Kidney epithelial cell (primary cell): ENCODE measurements at regions not wholly inside any gene's neighbourhood (a gene's known extent, or its start where the extent isn't known, plus 50 kb on each side); places are given as distances from the start of the nearest gene placed in this dataset.

Experiments
- DNase-seq: peaks from one replicate; pipeline ENCODE4 v3.0.0-alpha.2; 2010; ENCODE audit warnings: low read depth
- H3K27me3 ChIP-seq: 2 replicates; pipeline ENCODE4 v1.6.0; 2011; ENCODE audit warnings: low read length; ENCODE audit not compliant: control insufficient read depth, insufficient read depth
- H3K36me3 ChIP-seq: 2 replicates; pipeline ENCODE4 v1.5.1; 2011; ENCODE audit warnings: low read length; ENCODE audit not compliant: control insufficient read depth, insufficient read depth
- H3K4me3 ChIP-seq: 2 replicates; pipeline ENCODE4 v1.5.1; 2011; ENCODE audit warnings: low read depth, mild to moderate bottlenecking, control low read depth, low read length
- TF ChIP-seq, protein P1 (sequence below): IDR thresholded peaks from 2 replicates; pipeline ENCODE4 v1.5.1; 2011; ENCODE audit warnings: mild to moderate bottlenecking, moderate library complexity, low read length, control low read depth, inconsistent platforms; ENCODE audit not compliant: insufficient read depth, poor library complexity, severe bottlenecking

DNA sequence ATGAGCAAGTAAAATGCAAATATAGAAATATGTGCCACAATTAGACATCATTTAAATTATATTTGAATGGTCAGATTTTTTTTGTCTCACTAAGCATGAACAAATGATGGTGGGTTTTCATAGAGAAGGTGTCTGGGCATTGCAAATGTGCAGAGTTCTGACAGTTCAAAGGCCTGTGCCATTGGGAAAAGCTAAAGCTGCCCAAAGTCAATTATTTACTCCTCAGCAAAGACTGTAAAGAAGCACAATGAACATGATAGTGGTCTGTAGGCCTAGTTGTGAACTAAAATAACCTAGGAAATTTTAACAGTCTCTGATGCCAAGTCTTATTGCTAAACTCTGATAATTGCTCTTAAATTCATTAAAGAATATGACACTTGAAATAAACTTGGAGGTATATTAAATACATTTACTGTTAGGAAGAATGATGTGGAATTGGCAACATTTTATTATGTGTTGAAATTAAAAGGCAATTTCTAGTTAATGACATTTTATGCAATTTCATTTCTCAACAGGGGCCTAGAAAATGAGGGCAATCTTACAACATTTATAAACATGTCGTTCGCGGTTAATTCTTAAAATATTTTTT, 874.3 kb upstream of the ADAMTS5 start:
- Histone ChIP-seq H3K36me3 (no peaks in the 10 kb centered on the region), H3K4me3 (no peak overlapping the region), H3K27me3 (no peaks in the 10 kb centered on the region)
- TF ChIP-seq, protein P1, sequence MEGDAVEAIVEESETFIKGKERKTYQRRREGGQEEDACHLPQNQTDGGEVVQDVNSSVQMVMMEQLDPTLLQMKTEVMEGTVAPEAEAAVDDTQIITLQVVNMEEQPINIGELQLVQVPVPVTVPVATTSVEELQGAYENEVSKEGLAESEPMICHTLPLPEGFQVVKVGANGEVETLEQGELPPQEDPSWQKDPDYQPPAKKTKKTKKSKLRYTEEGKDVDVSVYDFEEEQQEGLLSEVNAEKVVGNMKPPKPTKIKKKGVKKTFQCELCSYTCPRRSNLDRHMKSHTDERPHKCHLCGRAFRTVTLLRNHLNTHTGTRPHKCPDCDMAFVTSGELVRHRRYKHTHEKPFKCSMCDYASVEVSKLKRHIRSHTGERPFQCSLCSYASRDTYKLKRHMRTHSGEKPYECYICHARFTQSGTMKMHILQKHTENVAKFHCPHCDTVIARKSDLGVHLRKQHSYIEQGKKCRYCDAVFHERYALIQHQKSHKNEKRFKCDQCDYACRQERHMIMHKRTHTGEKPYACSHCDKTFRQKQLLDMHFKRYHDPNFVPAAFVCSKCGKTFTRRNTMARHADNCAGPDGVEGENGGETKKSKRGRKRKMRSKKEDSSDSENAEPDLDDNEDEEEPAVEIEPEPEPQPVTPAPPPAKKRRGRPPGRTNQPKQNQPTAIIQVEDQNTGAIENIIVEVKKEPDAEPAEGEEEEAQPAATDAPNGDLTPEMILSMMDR, result no peak
- no peak for DNase-seq

DNA sequence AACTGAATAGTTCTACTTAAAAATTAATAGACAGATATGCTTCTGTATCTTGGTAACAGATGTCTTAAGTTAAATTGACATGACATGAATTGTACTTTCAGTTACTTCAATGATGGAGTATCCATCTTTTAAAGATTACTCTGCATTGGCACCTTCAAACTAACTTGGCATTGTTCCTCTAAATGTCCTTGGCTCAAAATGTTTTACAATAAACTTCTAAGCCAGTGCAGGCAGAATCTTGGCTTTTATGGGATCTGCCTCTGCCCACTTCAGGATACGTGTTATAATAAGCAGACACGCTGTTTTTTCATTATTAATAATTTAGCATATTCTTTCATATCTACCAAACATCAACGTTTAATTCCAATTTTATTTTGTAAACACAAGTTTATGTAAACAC, 873.4 kb upstream of the ADAMTS5 start:
- Histone ChIP-seq H3K36me3 (no peaks in the 10 kb centered on the region), H3K27me3 (no peaks in the 10 kb centered on the region), H3K4me3 (no peak overlapping the region)
- no peak for DNase-seq
- TF ChIP-seq, protein P1, result no peak

DNA sequence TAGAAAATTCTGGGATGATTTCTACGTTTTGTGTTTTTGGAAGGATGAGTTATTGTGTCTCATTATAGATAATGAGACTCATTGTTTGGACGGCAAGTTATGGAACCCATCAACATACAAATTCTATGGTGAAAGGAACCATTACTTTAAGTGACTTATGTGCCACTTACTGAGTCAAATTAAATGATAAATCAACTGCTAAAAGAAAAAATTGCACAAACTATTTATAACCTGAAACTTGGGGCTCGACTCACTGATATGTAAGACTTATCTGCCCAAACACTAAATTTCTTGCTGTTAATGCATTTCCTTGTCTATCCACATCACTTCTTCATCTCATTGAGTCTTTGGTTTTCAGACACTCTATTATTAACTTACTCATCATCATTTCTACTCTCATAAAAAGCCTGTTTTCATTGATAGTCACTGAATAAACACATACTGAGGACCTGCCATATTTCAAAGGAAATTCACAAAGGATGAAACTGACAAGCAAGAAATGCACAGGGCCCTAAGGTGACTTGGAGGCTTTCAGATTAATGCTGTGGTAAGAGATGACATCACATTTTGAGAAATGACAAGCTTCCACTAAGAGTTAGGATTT, 872.7 kb upstream of the ADAMTS5 start:
- no peak overlapping the region for H3K4me3 ChIP-seq
- TF ChIP-seq, protein P1, result no peak
- no peak for DNase-seq
- no peaks in the 10 kb centered on the region for H3K36me3 ChIP-seq
- no peaks in the 10 kb centered on the region for H3K27me3 ChIP-seq

DNA sequence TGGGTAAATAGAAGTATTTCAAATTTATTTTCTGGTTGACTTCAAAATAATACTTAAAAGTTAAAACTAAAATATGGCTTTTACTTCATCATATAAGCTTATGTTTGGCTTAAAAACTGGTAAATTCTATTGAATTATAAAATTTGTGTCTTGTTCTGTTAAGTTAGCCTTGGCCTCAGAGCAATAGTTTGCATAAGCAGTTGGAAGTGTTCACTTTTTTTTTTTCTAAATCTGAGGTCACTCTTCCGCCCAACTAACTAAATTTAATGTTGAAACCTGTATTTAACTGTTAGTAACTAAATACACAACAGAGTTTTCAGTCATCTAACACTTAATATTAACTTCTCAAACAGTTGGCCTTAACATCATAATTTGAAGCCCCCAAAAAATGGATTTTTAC, 871.7 kb upstream of the ADAMTS5 start:
- Histone ChIP-seq H3K27me3 (no peaks in the 10 kb centered on the region), H3K36me3 (no peaks in the 10 kb centered on the region), H3K4me3 (no peak overlapping the region)
- DNase-seq, result no peak
- TF ChIP-seq, protein P1, result no peak

DNA sequence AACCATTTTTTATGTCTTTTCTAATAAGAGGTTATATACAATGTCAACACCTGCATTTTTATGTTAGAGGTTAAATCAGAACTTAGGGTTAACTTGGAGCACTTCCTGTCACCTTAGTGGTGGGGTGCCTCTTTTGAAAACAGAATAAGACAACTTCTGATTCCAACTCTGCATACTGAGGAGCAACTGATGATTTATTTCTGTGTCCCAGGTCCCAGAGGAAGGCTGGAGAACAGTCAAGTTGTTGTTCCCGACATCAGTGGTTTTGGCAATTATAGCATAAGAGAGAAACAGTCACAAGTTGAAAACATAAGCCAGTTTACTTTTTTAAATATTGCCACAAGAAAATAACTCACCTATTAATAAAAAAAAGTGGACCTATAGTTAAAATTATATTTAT, 871.0 kb upstream of the ADAMTS5 start:
- DNase-seq, result no peak
- Histone ChIP-seq H3K36me3 (no peaks in the 10 kb centered on the region), H3K27me3 (no peaks in the 10 kb centered on the region), H3K4me3 (no peak overlapping the region)
- TF ChIP-seq, protein P1, result no peak

GRCh38 chr21:27833298-27833697, 866.4 kb upstream of the ADAMTS5 start:
- TF ChIP-seq, protein P1, result no peak
- Histone ChIP-seq H3K27me3 (no peaks in the 10 kb centered on the region), H3K36me3 (no peaks in the 10 kb centered on the region), H3K4me3 (no peak overlapping the region)
- no peak for DNase-seq
